ENCODE measurements at regions not wholly inside any gene's neighbourhood (a gene's known extent, or its start where the extent isn't known, plus 50 kb on each side); places are given as distances from the start of the nearest gene placed in this dataset.

DNA sequence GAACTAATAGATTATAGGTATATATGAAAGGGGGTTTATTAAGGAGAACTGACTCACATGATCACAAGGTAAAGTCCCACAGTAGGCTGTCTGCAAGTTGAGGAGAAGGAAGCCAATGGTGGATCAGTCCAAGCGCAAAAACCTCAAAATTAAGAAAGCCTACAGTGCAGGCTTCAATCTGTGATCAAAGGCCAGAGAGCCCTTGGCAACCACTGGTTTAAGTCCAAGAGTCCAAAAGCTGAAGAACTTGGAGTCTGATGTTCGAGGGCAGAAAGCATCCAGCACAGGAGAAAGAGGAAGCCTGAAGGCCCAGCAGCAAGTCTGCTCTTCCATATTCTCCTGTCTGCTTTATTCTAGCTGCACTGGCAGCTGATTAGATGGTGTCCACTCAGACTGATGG lies 721.3 kb upstream of the PCDH9 start:
- TF ChIP-seq, protein P1, sequence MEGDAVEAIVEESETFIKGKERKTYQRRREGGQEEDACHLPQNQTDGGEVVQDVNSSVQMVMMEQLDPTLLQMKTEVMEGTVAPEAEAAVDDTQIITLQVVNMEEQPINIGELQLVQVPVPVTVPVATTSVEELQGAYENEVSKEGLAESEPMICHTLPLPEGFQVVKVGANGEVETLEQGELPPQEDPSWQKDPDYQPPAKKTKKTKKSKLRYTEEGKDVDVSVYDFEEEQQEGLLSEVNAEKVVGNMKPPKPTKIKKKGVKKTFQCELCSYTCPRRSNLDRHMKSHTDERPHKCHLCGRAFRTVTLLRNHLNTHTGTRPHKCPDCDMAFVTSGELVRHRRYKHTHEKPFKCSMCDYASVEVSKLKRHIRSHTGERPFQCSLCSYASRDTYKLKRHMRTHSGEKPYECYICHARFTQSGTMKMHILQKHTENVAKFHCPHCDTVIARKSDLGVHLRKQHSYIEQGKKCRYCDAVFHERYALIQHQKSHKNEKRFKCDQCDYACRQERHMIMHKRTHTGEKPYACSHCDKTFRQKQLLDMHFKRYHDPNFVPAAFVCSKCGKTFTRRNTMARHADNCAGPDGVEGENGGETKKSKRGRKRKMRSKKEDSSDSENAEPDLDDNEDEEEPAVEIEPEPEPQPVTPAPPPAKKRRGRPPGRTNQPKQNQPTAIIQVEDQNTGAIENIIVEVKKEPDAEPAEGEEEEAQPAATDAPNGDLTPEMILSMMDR (optimal IDR thresholded peaks at IDR 0.05 in 1 of 3, IDR thresholded peaks at IDR 0.05 in 1 of 3, conservative IDR thresholded peaks at IDR 0.05 in 1 of 3; ENCODE audit: extremely low read depth in 1 of 3, insufficient read depth in 2 of 3, low read length in 3 of 3): no peak
- no peak for TF ChIP-seq EZH2 (IDR thresholded peaks at IDR 0.05; ENCODE audit: low read length)

Measured in keratinocyte (primary cell).